ENCODE measurements at regions not wholly inside any gene's neighbourhood (a gene's known extent, or its start where the extent isn't known, plus 50 kb on each side); places are given as distances from the start of the nearest gene placed in this dataset.

DNA sequence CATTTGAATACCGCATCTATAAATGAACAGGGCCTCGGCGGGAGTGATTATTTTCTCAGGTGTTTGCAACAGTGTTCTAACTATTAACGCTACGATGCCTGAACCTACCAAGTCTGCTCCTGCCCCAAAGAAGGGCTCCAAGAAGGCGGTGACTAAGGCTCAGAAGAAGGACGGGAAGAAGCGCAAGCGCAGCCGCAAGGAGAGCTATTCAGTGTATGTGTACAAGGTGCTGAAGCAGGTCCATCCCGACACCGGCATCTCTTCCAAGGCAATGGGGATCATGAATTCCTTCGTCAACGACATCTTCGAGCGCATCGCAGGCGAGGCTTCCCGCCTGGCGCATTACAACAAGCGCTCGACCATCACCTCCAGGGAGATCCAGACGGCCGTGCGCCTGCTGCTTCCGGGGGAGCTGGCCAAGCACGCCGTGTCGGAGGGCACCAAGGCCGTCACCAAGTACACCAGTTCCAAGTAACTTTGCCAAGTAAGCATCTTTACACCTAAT, 70.9 kb downstream of the HFE start:
- TF ChIP-seq CTCF (IDR thresholded peaks at IDR 0.05; ENCODE audit: extremely low read depth, missing control alignments): no peak
- no peak for DNase-seq (ENCODE audit: low spot score)

DNA sequence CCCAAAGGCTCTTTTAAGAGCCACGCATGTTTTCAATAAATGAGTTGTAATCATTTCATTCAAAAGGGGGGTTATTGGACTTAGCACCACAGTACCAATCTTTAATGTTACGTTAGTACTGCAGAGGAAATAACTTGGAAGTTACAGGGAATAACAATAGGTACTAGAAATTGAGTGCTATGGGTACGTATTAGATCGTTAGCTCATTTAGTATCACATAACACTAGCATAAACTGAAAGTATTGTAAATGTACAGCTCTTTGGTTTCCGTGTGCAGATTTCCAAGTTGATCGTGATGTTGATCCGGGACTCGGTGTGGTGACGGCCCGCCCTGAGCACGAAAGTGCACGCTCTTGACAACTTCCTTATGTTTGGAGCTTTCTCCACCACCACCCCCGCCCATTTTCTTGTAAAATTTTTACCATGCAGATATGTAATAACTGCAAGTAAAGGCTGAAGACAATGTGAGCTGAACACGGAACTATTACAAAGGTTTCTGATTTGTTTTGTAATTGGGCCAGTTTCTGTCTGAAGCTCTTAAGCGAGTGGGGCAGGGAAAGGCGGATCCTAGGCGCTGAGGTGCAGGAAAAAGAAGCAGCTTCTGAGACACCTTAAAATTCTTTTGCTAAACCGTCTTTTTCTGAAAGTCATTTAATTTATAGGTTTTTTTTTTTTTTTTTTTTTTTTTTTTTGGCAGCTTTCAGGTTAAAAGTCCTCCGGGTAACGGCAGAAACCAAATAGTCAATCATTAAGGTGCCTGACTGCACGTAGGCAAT, 71.5 kb downstream of the HFE start:
- no peak for DNase-seq (ENCODE audit: low spot score)
- no peak for TF ChIP-seq CTCF (IDR thresholded peaks at IDR 0.05; ENCODE audit: extremely low read depth, missing control alignments)

DNA sequence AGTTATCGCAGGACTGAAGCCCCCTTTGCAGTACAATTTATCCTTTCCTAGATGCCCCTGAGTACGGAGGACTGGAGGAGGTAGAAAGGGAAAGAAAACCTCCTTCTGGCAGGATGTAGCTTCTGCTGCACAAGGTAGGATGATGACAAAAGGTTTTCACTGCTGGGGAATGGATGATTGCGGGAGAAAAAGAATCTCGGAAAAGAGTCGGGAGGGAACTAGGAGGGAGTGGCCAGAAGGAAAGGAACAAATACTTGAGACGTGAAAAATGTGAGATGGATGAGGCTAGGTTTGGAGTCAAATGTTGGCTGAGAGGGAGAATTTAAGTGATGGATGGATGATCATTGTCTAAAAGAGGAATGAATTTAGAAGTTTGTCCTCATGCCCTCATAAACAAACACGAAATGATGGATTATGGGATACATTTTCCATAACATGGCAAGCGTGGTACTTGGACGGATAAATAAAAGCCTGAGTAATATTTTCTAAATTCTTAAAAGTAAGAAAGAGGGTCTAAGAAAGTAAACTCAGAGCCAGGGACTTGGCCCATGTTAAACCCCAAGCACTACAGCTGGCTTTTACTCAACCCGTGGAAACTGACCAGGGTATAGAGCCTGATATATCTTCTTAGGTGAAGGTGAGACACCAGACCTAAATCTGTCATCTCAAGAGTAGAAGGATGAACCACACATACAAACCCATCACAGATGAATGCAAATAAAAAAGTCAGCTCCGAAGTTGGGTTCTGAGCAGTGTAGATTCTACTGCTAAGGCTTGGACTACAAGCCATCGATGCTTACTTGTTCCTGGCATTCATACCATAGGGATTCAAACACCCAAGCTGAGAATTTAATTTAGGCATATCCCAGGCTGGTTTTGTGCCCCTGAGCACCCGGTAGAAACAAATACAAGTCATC, 72.4 kb downstream of the HFE start:
- TF ChIP-seq CTCF (IDR thresholded peaks at IDR 0.05; ENCODE audit: extremely low read depth, missing control alignments): no peak
- no peak for DNase-seq (ENCODE audit: low spot score)

- no peak for DNase-seq (ENCODE audit: low spot score)
- no peak for TF ChIP-seq CTCF (IDR thresholded peaks at IDR 0.05; ENCODE audit: extremely low read depth, missing control alignments)
Observed at GRCh38 chr6:26161322-26161721, 74.1 kb downstream of the HFE start.

GRCh38 chr6:26162399-26162798, 75.2 kb downstream of the HFE start:
- no peak for DNase-seq (ENCODE audit: low spot score)
- TF ChIP-seq CTCF (IDR thresholded peaks at IDR 0.05; ENCODE audit: extremely low read depth, missing control alignments): no peak

- no peak for TF ChIP-seq CTCF (IDR thresholded peaks at IDR 0.05; ENCODE audit: extremely low read depth, missing control alignments)
- DNase-seq (ENCODE audit: low spot score): no peak
Observed at GRCh38 chr6:26163427-26164119, 76.3 kb downstream of the HFE start.
